Glutamatergic neuron (in vitro differentiated cells): ENCODE measurements at regions not wholly inside any gene's neighbourhood (a gene's known extent, or its start where the extent isn't known, plus 50 kb on each side); places are given as distances from the start of the nearest gene placed in this dataset.

ENCODE experiments used
- DNase-seq: peaks from one replicate; pipeline ENCODE4 v3.0.0; 2022
- H3K27ac Mint-ChIP-seq: one replicate; pipeline ENCODE4 v1.8.0; 2020; ENCODE audit warnings: mild to moderate bottlenecking, mixed read lengths, inconsistent platforms; ENCODE audit not compliant: unreplicated experiment
- H3K27me3 Mint-ChIP-seq: one replicate; pipeline ENCODE4 v1.8.0; 2020; ENCODE audit warnings: mild to moderate bottlenecking, moderate library complexity, mixed read lengths, inconsistent platforms; ENCODE audit not compliant: unreplicated experiment
- H3K36me3 Mint-ChIP-seq: one replicate; pipeline ENCODE4 v1.8.0; 2020; ENCODE audit warnings: mild to moderate bottlenecking, mixed read lengths, inconsistent platforms; ENCODE audit not compliant: unreplicated experiment
- H3K4me1 Mint-ChIP-seq: one replicate; pipeline ENCODE4 v1.8.0; 2020; ENCODE audit warnings: mild to moderate bottlenecking, low read depth, mixed read lengths, inconsistent platforms; ENCODE audit not compliant: unreplicated experiment
- H3K4me3 Mint-ChIP-seq: one replicate; pipeline ENCODE4 v1.8.0; 2020; ENCODE audit warnings: mild to moderate bottlenecking, mixed read lengths, inconsistent platforms; ENCODE audit not compliant: unreplicated experiment
- H3K9me3 Mint-ChIP-seq: one replicate; pipeline ENCODE4 v1.8.0; 2020; ENCODE audit warnings: mild to moderate bottlenecking, moderate library complexity, mixed read lengths, inconsistent platforms; ENCODE audit not compliant: unreplicated experiment
- CTCF ChIP-seq: fragments of 200-600 bp; sonication (generic); IDR thresholded peaks from one replicate; pipeline ENCODE4 v1.5.0; 2021; ENCODE audit not compliant: partially characterized antibody, unreplicated experiment

- Mint-ChIP-seq H3K27ac (no peak overlapping the region), H3K27me3 (no peaks in the 10 kb centered on the region), H3K36me3 (no peaks in the 10 kb centered on the region), H3K4me1 (no peaks in the 10 kb centered on the region), H3K4me3 (no peak overlapping the region), H3K9me3 (no peaks in the 10 kb centered on the region)
- no peak for DNase-seq
- no peak for TF ChIP-seq CTCF
These were observed 494.7 kb upstream of the ADGRL2 start for GRCh38 chr1:81305997-81306452.

GRCh38 chr1:81304187-81304586 lies 496.5 kb upstream of the ADGRL2 start:
- DNase-seq: no peak
- Mint-ChIP-seq H3K27ac (no peak overlapping the region), H3K27me3 (no peaks in the 10 kb centered on the region), H3K36me3 (no peaks in the 10 kb centered on the region), H3K4me1 (no peaks in the 10 kb centered on the region), H3K9me3 (no peaks in the 10 kb centered on the region), H3K4me3 (no peak overlapping the region)
- TF ChIP-seq CTCF: no peak

GRCh38 chr1:81299892-81300291 lies 500.8 kb upstream of the ADGRL2 start:
- TF ChIP-seq CTCF: no peak
- no peaks in the 10 kb centered on the region for H3K9me3 Mint-ChIP-seq
- H3K27me3 Mint-ChIP-seq: no peaks in the 10 kb centered on the region
- H3K27ac Mint-ChIP-seq: no peak overlapping the region
- H3K4me3 Mint-ChIP-seq: no peak overlapping the region
- no peak for DNase-seq
- H3K4me1 Mint-ChIP-seq: peaks cover 4% of the 10 kb centered on the region
- H3K36me3 Mint-ChIP-seq: no peaks in the 10 kb centered on the region

- Mint-ChIP-seq H3K4me1 (peaks cover 4% of the 10 kb centered on the region), H3K27ac (no peak overlapping the region), H3K4me3 (no peak overlapping the region), H3K36me3 (no peaks in the 10 kb centered on the region), H3K27me3 (no peaks in the 10 kb centered on the region), H3K9me3 (no peaks in the 10 kb centered on the region)
- no peak for TF ChIP-seq CTCF
- DNase-seq: no peak
These were observed 502.5 kb upstream of the ADGRL2 start for GRCh38 chr1:81298266-81298665.

- Mint-ChIP-seq H3K36me3 (no peaks in the 10 kb centered on the region), H3K9me3 (no peaks in the 10 kb centered on the region), H3K27me3 (no peaks in the 10 kb centered on the region), H3K27ac (no peak overlapping the region), H3K4me3 (no peak overlapping the region), H3K4me1 (peaks cover 4% of the 10 kb centered on the region)
- TF ChIP-seq CTCF: no peak
- no peak for DNase-seq
These were observed 504.1 kb upstream of the ADGRL2 start for GRCh38 chr1:81296601-81297000.
